Naive B cell (primary cell): ENCODE measurements at regions not wholly inside any gene's neighbourhood (a gene's known extent, or its start where the extent isn't known, plus 50 kb on each side); places are given as distances from the start of the nearest gene placed in this dataset.
A peak's percentile ranks its signal among the peaks of the same experiment; 100 is the strongest.

Experiments used
- ATAC-seq, 2 donors: fragments of 150-1000 bp; cut with Tn5 transposase; 2 replicates each; pipeline ENCODE4 v1.10.0; 2021; ENCODE audit warnings: low read depth in 2 of 2, mild to moderate bottlenecking in 2 of 2, moderate library complexity in 2 of 2
- DNase-seq: peaks from one replicate; pipeline ENCODE4 v3.0.0; 2022
- H3K27ac Mint-ChIP-seq, 6 donors: one replicate each; pipeline ENCODE4 v1.8.0; 2020 to 2022; ENCODE audit warnings: mild to moderate bottlenecking in 6 of 6, mixed read lengths in 6 of 6, moderate library complexity in 5 of 6, inconsistent platforms in 2 of 6
- H3K27me3 Mint-ChIP-seq, 3 donors: one replicate each; pipeline ENCODE4 v1.8.0; 2021 to 2022; ENCODE audit warnings: mixed read lengths in 3 of 3, mild to moderate bottlenecking in 1 of 3
- H3K36me3 Mint-ChIP-seq, 2 donors: one replicate each; pipeline ENCODE4 v1.8.0; 2020 to 2022; ENCODE audit warnings: mixed read lengths in 2 of 2, inconsistent platforms in 1 of 2, mild to moderate bottlenecking in 1 of 2
- H3K4me1 Mint-ChIP-seq, 3 donors: one replicate each; pipeline ENCODE4 v1.8.0; 2020 to 2022; ENCODE audit warnings: mixed read lengths in 3 of 3, inconsistent platforms in 1 of 3, mild to moderate bottlenecking in 1 of 3, moderate library complexity in 1 of 3
- H3K4me3 Mint-ChIP-seq, 8 donors: one replicate each; pipeline ENCODE4 v1.8.0; 2020 to 2022; ENCODE audit warnings: mild to moderate bottlenecking in 8 of 8, mixed read lengths in 8 of 8, moderate library complexity in 8 of 8, inconsistent platforms in 2 of 8
- H3K9me3 Mint-ChIP-seq, 7 donors: one replicate each; pipeline ENCODE4 v1.8.0; 2020 to 2022; ENCODE audit warnings: mixed read lengths in 7 of 7, mild to moderate bottlenecking in 5 of 7, inconsistent platforms in 2 of 7, moderate library complexity in 1 of 7

GRCh38 chr10:105797234-105797890 is 1156.3 kb downstream of the SORCS3 start:
- no peaks in the 10 kb centered on the region for H3K4me1 Mint-ChIP-seq
- H3K36me3 Mint-ChIP-seq, result no peaks in the 10 kb centered on the region
- no peak overlapping the region for H3K27ac Mint-ChIP-seq
- DNase-seq, result no peak
- peaks cover 0 to 5% (median 2%) of the 10 kb centered on the region in 7 donors for H3K9me3 Mint-ChIP-seq
- peaks cover 0 to 4% (median 0%) of the 10 kb centered on the region in 3 donors for H3K27me3 Mint-ChIP-seq
- no peak overlapping the region for H3K4me3 Mint-ChIP-seq
- ATAC-seq, result no peak

GRCh38 chr10:105793071-105793470 is 1152.0 kb downstream of the SORCS3 start:
- ATAC-seq, result no peak
- Mint-ChIP-seq H3K36me3 (no peaks in the 10 kb centered on the region), H3K27me3 (peaks cover 0 to 4% (median 0%) of the 10 kb centered on the region in 3 donors), H3K27ac (no peak overlapping the region), H3K9me3 (peaks cover 0 to 1% (median 0%) of the 10 kb centered on the region in 7 donors), H3K4me3 (no peak overlapping the region), H3K4me1 (no peaks in the 10 kb centered on the region)
- DNase-seq, result no peak

GRCh38 chr10:105785721-105786120 is 1144.6 kb downstream of the SORCS3 start:
- Mint-ChIP-seq H3K36me3 (no peaks in the 10 kb centered on the region), H3K27ac (no peak overlapping the region)

GRCh38 chr10:105783936-105784483 is 1142.9 kb downstream of the SORCS3 start:
- peaks cover 2 to 13% (median 6%) of the 10 kb centered on the region in 7 donors for H3K9me3 Mint-ChIP-seq
- H3K36me3 Mint-ChIP-seq, result no peaks in the 10 kb centered on the region
- no peak for ATAC-seq
- H3K27ac Mint-ChIP-seq, result peak overlapping the region in 1 of 6 donors; percentile 73
- H3K27me3 Mint-ChIP-seq, result no peaks in the 10 kb centered on the region
- H3K4me3 Mint-ChIP-seq, result peak overlapping the region in 1 of 8 donors; percentile 56
- H3K4me1 Mint-ChIP-seq, result no peaks in the 10 kb centered on the region
- no peak for DNase-seq

More at GRCh38 chr10:105785721-105786120, 1144.6 kb downstream of the SORCS3 start:
- no peaks in the 10 kb centered on the region for H3K27me3 Mint-ChIP-seq
- no peak overlapping the region for H3K4me3 Mint-ChIP-seq
- DNase-seq (no peak), ATAC-seq (no peak)
- H3K9me3 Mint-ChIP-seq, result peaks cover 2 to 13% (median 6%) of the 10 kb centered on the region in 7 donors
- H3K4me1 Mint-ChIP-seq, result no peaks in the 10 kb centered on the region

GRCh38 chr10:105774881-105775280 is 1133.8 kb downstream of the SORCS3 start:
- peaks cover 0 to 3% (median 0%) of the 10 kb centered on the region in 7 donors for H3K9me3 Mint-ChIP-seq
- H3K36me3 Mint-ChIP-seq, result no peaks in the 10 kb centered on the region
- DNase-seq (no peak), ATAC-seq (no peak)
- no peak overlapping the region for H3K27ac Mint-ChIP-seq
- no peak overlapping the region for H3K4me3 Mint-ChIP-seq
- no peaks in the 10 kb centered on the region for H3K27me3 Mint-ChIP-seq
- H3K4me1 Mint-ChIP-seq, result no peaks in the 10 kb centered on the region

- H3K27ac Mint-ChIP-seq, result no peak overlapping the region
- H3K9me3 Mint-ChIP-seq, result peaks cover 0 to 3% (median 0%) of the 10 kb centered on the region in 7 donors
- ATAC-seq (no peak), DNase-seq (no peak)
- H3K36me3 Mint-ChIP-seq, result no peaks in the 10 kb centered on the region
- H3K27me3 Mint-ChIP-seq, result no peaks in the 10 kb centered on the region
- no peaks in the 10 kb centered on the region for H3K4me1 Mint-ChIP-seq
- no peak overlapping the region for H3K4me3 Mint-ChIP-seq
Measured at GRCh38 chr10:105774351-105774750, 1133.3 kb downstream of the SORCS3 start.

GRCh38 chr10:105770524-105771212 is 1129.6 kb downstream of the SORCS3 start:
- H3K27me3 Mint-ChIP-seq, result no peaks in the 10 kb centered on the region

GRCh38 chr10:105769248-105770184 is 1128.4 kb downstream of the SORCS3 start:
- no peak for ATAC-seq
- no peak overlapping the region for H3K27ac Mint-ChIP-seq
- no peaks in the 10 kb centered on the region for H3K27me3 Mint-ChIP-seq
- H3K4me3 Mint-ChIP-seq, result no peak overlapping the region
- H3K4me1 Mint-ChIP-seq, result no peaks in the 10 kb centered on the region
- no peaks in the 10 kb centered on the region for H3K36me3 Mint-ChIP-seq
- DNase-seq, result no peak
- H3K9me3 Mint-ChIP-seq, result peaks cover 0 to 5% (median 3%) of the 10 kb centered on the region in 7 donors

More at GRCh38 chr10:105770524-105771212, 1129.6 kb downstream of the SORCS3 start:
- Mint-ChIP-seq H3K4me1 (no peaks in the 10 kb centered on the region), H3K27ac (no peak overlapping the region), H3K9me3 (peaks cover 0 to 3% (median 2%) of the 10 kb centered on the region in 7 donors), H3K4me3 (no peak overlapping the region), H3K36me3 (no peaks in the 10 kb centered on the region)
- DNase-seq, result no peak
- no peak for ATAC-seq

GRCh38 chr10:105763611-105764010 is 1122.5 kb downstream of the SORCS3 start:
- no peak for DNase-seq
- H3K4me1 Mint-ChIP-seq, result no peaks in the 10 kb centered on the region
- no peaks in the 10 kb centered on the region for H3K36me3 Mint-ChIP-seq
- H3K9me3 Mint-ChIP-seq, result peaks cover 0 to 12% (median 3%) of the 10 kb centered on the region in 7 donors
- no peak overlapping the region for H3K27ac Mint-ChIP-seq
- no peak for ATAC-seq
- H3K4me3 Mint-ChIP-seq, result no peak overlapping the region
- H3K27me3 Mint-ChIP-seq, result no peaks in the 10 kb centered on the region

GRCh38 chr10:105761576-105762260 is 1120.6 kb downstream of the SORCS3 start:
- DNase-seq, result no peak
- Mint-ChIP-seq H3K4me1 (no peaks in the 10 kb centered on the region), H3K4me3 (no peak overlapping the region), H3K27ac (no peak overlapping the region), H3K36me3 (no peaks in the 10 kb centered on the region), H3K9me3 (peaks cover 0 to 12% (median 3%) of the 10 kb centered on the region in 7 donors), H3K27me3 (no peaks in the 10 kb centered on the region)
- ATAC-seq, result no peak

GRCh38 chr10:105759669-105760068 is 1118.6 kb downstream of the SORCS3 start:
- no peaks in the 10 kb centered on the region for H3K36me3 Mint-ChIP-seq
- no peaks in the 10 kb centered on the region for H3K4me1 Mint-ChIP-seq
- H3K27me3 Mint-ChIP-seq, result no peaks in the 10 kb centered on the region
- no peak for ATAC-seq
- peaks cover 0 to 11% (median 2%) of the 10 kb centered on the region in 7 donors for H3K9me3 Mint-ChIP-seq
- peak overlapping the region in 1 of 6 donors; percentile 66 for H3K27ac Mint-ChIP-seq
- DNase-seq, result no peak
- H3K4me3 Mint-ChIP-seq, result no peak overlapping the region

- no peaks in the 10 kb centered on the region for H3K36me3 Mint-ChIP-seq
- peaks cover 0 to 6% (median 2%) of the 10 kb centered on the region in 7 donors for H3K9me3 Mint-ChIP-seq
- H3K4me3 Mint-ChIP-seq, result no peak overlapping the region
- H3K27ac Mint-ChIP-seq, result no peak overlapping the region
- H3K27me3 Mint-ChIP-seq, result no peaks in the 10 kb centered on the region
- no peak for DNase-seq
- no peak for ATAC-seq
- no peaks in the 10 kb centered on the region for H3K4me1 Mint-ChIP-seq
Measured at GRCh38 chr10:105758209-105758998, 1117.3 kb downstream of the SORCS3 start.
